IgD-negative memory B cell (primary cell): ENCODE measurements at regions not wholly inside any gene's neighbourhood (a gene's known extent, or its start where the extent isn't known, plus 50 kb on each side); places are given as distances from the start of the nearest gene placed in this dataset.
"Not testable (repeated sequence)": the region's sequence is repeated elsewhere in the genome, so short reads cannot be mapped to it uniquely, and the experiment has no call there.

Experiments used
- H3K27ac Mint-ChIP-seq, 3 donors: one replicate each; pipeline ENCODE4 v1.8.0; 2020 to 2022; ENCODE audit warnings: mild to moderate bottlenecking in 3 of 3, mixed read lengths in 3 of 3, moderate library complexity in 1 of 3
- H3K27me3 Mint-ChIP-seq: one replicate; pipeline ENCODE4 v1.8.0; 2021; ENCODE audit warnings: mixed read lengths
- H3K36me3 Mint-ChIP-seq: one replicate; pipeline ENCODE4 v1.8.0; 2020; ENCODE audit warnings: mild to moderate bottlenecking, mixed read lengths
- H3K4me1 Mint-ChIP-seq, 3 donors: one replicate each; pipeline ENCODE4 v1.8.0; 2020 to 2022; ENCODE audit warnings: mixed read lengths in 3 of 3, mild to moderate bottlenecking in 1 of 3
- H3K4me3 Mint-ChIP-seq, 4 donors: one replicate each; pipeline ENCODE4 v1.8.0; 2020 to 2022; ENCODE audit warnings: mild to moderate bottlenecking in 4 of 4, mixed read lengths in 4 of 4, moderate library complexity in 3 of 4
- H3K9me3 Mint-ChIP-seq, 3 donors: one replicate each; pipeline ENCODE4 v1.8.0; 2020 to 2021; ENCODE audit warnings: mixed read lengths in 3 of 3, mild to moderate bottlenecking in 1 of 3

GRCh38 chr6:90364286-90364685, 67.6 kb upstream of the BACH2 start:
- peaks cover 2 to 5% (median 5%) of the 10 kb centered on the region in 3 donors for H3K9me3 Mint-ChIP-seq
- no peaks in the 10 kb centered on the region for H3K36me3 Mint-ChIP-seq
- H3K4me1 Mint-ChIP-seq = peaks cover 3 to 6% (median 4%) of the 10 kb centered on the region in 3 donors
- H3K4me3 Mint-ChIP-seq = no peak overlapping the region
- peak overlapping the region in 2 of 3 donors; percentile 53 to 76 for H3K27ac Mint-ChIP-seq
- H3K27me3 Mint-ChIP-seq = no peaks in the 10 kb centered on the region

DNA sequence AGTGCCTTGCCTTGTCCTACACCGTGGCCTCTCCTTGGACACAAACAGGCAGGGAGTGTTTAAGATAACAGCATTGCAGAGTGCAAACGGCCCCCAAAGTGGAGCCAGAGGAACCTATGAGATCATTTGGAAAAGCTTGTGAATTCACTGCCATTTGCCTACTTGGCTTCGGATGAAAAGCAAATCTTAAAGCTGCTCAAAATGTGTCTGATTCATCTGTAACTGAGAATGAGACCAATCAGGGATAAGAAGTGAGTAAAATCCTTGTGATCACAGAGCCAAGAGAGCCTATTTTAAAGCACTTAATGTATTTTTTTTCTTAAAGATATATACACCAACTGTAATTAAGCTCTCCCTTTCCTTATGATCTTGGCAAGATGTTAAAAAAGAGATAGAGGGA, 65.7 kb upstream of the BACH2 start:
- peaks cover 2% of the 10 kb centered on the region for H3K27me3 Mint-ChIP-seq
- peaks cover 0 to 1% (median 0%) of the 10 kb centered on the region in 3 donors for H3K4me1 Mint-ChIP-seq
- H3K27ac Mint-ChIP-seq = no peak overlapping the region
- peaks cover 0 to 2% (median 2%) of the 10 kb centered on the region in 3 donors for H3K9me3 Mint-ChIP-seq
- H3K36me3 Mint-ChIP-seq = no peaks in the 10 kb centered on the region
- no peak overlapping the region for H3K4me3 Mint-ChIP-seq

GRCh38 chr6:90361174-90361573, 64.5 kb upstream of the BACH2 start:
- Mint-ChIP-seq H3K27ac (no peak overlapping the region), H3K36me3 (no peaks in the 10 kb centered on the region), H3K4me1 (peaks cover 0 to 1% (median 0%) of the 10 kb centered on the region in 3 donors), H3K4me3 (no peak overlapping the region), H3K27me3 (peaks cover 2% of the 10 kb centered on the region), H3K9me3 (no peaks in the 10 kb centered on the region)

DNA sequence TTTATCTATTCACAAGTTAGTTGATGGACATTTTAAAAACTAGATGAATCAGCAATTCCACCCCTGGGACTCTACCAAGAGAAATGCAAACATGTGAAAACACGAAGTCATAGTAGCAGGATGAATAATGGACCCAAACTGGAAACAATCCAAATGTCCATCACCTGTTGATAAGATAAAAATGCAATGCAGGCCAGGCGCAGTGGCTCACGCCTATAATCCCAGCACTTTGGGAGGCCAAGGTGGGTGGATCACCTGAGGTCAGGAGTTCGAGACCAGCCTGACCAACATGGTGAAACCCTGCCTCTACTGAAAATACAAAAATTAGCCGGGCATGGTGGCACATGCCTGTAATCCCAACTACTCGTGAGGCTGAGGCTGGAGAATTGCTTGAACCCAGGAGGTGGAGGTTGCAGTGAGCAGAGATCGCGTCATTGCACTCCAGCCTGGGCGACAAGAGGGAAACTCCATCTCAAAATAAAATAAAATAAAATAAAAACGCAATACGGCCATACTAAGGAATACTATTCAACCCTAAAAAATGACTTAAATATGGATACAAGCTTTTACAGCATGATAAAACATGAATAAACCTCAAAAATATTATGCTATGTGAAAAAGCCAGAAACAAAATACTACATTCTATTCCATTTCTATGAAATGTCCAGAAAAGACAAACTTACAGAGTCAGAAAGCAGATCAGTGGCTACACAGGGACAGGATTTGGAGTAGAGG, 61.6 kb upstream of the BACH2 start:
- not testable (repeated sequence) for H3K27me3 Mint-ChIP-seq, H3K9me3 Mint-ChIP-seq, H3K36me3 Mint-ChIP-seq, H3K4me1 Mint-ChIP-seq, H3K27ac Mint-ChIP-seq, H3K4me3 Mint-ChIP-seq

GRCh38 chr6:90356012-90356421, 59.4 kb upstream of the BACH2 start:
- Mint-ChIP-seq H3K27me3 (peaks cover 5% of the 10 kb centered on the region), H3K4me3 (peak overlapping the region in 1 of 4 donors; percentile 1), H3K27ac (no peak overlapping the region), H3K36me3 (no peaks in the 10 kb centered on the region), H3K9me3 (no peaks in the 10 kb centered on the region), H3K4me1 (peaks cover 4 to 6% (median 6%) of the 10 kb centered on the region in 3 donors)

DNA sequence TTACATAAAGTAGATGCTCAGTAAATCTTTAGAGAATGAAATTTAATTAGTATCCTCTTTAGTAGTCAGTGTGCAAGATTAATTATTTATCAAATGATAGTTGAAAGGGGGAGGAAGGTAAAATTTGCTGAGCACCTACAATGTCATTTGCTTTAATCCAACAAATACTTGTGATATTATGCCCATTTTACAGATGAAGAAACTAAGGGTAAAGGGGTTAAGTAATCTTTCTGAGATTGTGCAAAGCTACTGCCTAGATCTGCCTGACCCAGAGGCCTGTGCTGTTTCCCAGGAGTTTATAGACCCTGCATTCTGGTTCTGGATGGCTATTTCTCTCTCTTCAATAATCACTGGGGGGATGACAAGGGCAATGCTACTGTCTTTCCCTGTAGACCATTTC, 58.3 kb upstream of the BACH2 start:
- Mint-ChIP-seq H3K36me3 (no peaks in the 10 kb centered on the region), H3K27ac (no peak overlapping the region)

GRCh38 chr6:90351696-90352095, 55.1 kb upstream of the BACH2 start:
- peak overlapping the region in 1 of 3 donors; percentile 92 for H3K27ac Mint-ChIP-seq
- H3K27me3 Mint-ChIP-seq = peaks cover 7% of the 10 kb centered on the region
- peaks cover 6 to 18% (median 10%) of the 10 kb centered on the region in 3 donors for H3K4me1 Mint-ChIP-seq
- H3K9me3 Mint-ChIP-seq = peaks cover 0 to 3% (median 0%) of the 10 kb centered on the region in 3 donors
- no peaks in the 10 kb centered on the region for H3K36me3 Mint-ChIP-seq
- H3K4me3 Mint-ChIP-seq = no peak overlapping the region

More for the DNA sequence above, 58.3 kb upstream of the BACH2 start:
- Mint-ChIP-seq H3K4me3 (no peak overlapping the region), H3K4me1 (peaks cover 6 to 16% (median 10%) of the 10 kb centered on the region in 3 donors), H3K27me3 (peaks cover 8% of the 10 kb centered on the region), H3K9me3 (no peaks in the 10 kb centered on the region)

DNA sequence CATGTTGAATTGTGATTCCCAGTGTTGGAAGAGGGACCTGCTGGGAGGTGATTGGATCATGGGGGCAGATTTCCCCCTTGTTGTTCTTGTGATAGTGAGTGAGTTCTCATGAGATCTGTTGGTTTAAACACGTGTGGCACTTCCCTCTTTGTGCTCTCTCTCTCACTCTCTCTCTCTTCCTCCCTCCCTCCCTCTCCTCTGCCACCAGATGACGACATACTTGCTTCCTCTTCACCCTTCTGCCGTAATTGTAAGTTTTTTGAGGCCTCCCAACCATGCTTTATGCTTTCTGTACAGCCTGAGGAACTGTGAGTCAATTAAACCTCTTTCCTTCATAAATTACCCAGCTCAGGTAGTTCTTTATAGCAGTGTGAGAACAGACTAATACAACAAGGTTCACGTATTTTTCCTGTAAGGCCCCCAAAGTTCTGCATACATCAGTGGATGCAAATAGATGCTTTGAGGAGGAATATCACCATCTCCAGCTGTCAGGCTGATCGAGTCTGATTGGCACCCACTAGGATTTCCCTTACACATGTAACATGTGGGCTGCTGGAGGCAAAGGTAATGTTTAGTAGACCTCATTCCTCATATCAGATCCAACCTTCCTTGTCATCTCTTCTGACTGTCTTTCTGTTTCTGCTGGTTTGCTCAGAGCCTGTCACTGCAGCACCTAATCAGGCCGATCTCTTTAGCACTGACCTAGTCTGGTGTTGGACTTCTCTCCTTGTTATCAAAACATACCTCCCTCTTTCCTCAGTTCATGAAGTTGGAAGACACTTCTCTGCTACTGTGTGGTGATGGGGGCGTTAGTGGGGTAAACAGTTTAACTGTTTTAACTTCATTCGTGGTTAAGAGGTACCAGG, 54.3 kb upstream of the BACH2 start:
- Mint-ChIP-seq H3K4me3 (peak overlapping the region; percentile 1 to 75 (median 40)), H3K36me3 (no peaks in the 10 kb centered on the region), H3K27ac (peak overlapping the region; percentile 47 to 96 (median 92)), H3K4me1 (peaks cover 6 to 18% (median 10%) of the 10 kb centered on the region in 3 donors), H3K9me3 (peaks cover 0 to 3% (median 0%) of the 10 kb centered on the region in 3 donors), H3K27me3 (peaks cover 9% of the 10 kb centered on the region)

GRCh38 chr6:90347411-90347851, 50.8 kb upstream of the BACH2 start:
- Mint-ChIP-seq H3K36me3 (no peaks in the 10 kb centered on the region), H3K4me1 (peaks cover 0 to 18% (median 10%) of the 10 kb centered on the region in 3 donors), H3K27ac (no peak overlapping the region), H3K9me3 (peaks cover 0 to 3% (median 0%) of the 10 kb centered on the region in 3 donors), H3K27me3 (peaks cover 6% of the 10 kb centered on the region), H3K4me3 (no peak overlapping the region)

DNA sequence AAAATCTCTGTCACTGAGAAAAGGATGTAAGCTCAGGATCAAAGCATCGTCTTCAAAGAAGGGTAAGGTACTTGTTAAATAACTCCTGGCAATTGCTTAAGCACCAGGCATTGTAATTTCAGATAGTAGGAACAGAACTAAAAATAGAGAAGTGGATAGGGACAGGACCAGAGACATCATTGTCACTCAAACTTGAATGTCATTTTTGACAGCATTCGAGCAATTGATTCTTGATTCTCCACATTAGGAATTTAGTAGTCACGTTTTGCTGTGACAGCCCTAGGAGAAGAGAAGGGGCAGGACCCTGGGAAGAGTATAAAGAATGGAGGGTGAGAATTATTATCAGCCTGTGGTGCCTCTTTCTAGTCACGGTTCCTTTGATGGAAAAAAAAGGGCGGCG, 50.1 kb upstream of the BACH2 start:
- peaks cover 0 to 16% (median 10%) of the 10 kb centered on the region in 3 donors for H3K4me1 Mint-ChIP-seq
- peaks cover 7% of the 10 kb centered on the region for H3K27me3 Mint-ChIP-seq
- H3K4me3 Mint-ChIP-seq = no peak overlapping the region
- H3K36me3 Mint-ChIP-seq = no peaks in the 10 kb centered on the region
- peak overlapping the region in 1 of 3 donors; percentile 49 for H3K27ac Mint-ChIP-seq
- peaks cover 0 to 3% (median 0%) of the 10 kb centered on the region in 3 donors for H3K9me3 Mint-ChIP-seq
